ENCODE measurements at regions not wholly inside any gene's neighbourhood (a gene's known extent, or its start where the extent isn't known, plus 50 kb on each side); places are given as distances from the start of the nearest gene placed in this dataset.

GRCh38 chr2:163541943-163542342 lies 193.9 kb downstream of the FIGN start:
- Mint-ChIP-seq H3K27me3 (ENCODE audit: unreplicated experiment) (no peaks in the 10 kb centered on the region), H3K4me3 (ENCODE audit: low read depth, unreplicated experiment) (no peak overlapping the region), H3K27ac (ENCODE audit: unreplicated experiment) (no peak overlapping the region), H3K9me3 (ENCODE audit: low read depth, unreplicated experiment) (no peaks in the 10 kb centered on the region), H3K36me3 (ENCODE audit: insufficient read depth, unreplicated experiment) (no peaks in the 10 kb centered on the region), H3K4me1 (ENCODE audit: low read depth, unreplicated experiment) (no peaks in the 10 kb centered on the region)
- CTCF ChIA-PET, result no interaction called here
- no peak for TF ChIP-seq CTCF (IDR thresholded peaks at IDR 0.05; ENCODE audit: unreplicated experiment)
- no peak for DNase-seq
- no TSS peak for BruUV-seq (replicated peaks)
- intact Hi-C loops (cut with micrococcal nuclease; ENCODE audit: unreplicated experiment), result no loop called here

- Mint-ChIP-seq H3K9me3 (ENCODE audit: low read depth, unreplicated experiment) (no peaks in the 10 kb centered on the region), H3K4me1 (ENCODE audit: low read depth, unreplicated experiment) (no peaks in the 10 kb centered on the region), H3K27me3 (ENCODE audit: unreplicated experiment) (no peaks in the 10 kb centered on the region), H3K27ac (ENCODE audit: unreplicated experiment) (no peak overlapping the region), H3K4me3 (ENCODE audit: low read depth, unreplicated experiment) (no peak overlapping the region), H3K36me3 (ENCODE audit: insufficient read depth, unreplicated experiment) (no peaks in the 10 kb centered on the region)
- no peak for TF ChIP-seq CTCF (IDR thresholded peaks at IDR 0.05; ENCODE audit: unreplicated experiment)
- CTCF ChIA-PET, result no interaction called here
- intact Hi-C loops (cut with micrococcal nuclease; ENCODE audit: unreplicated experiment), result no loop called here
- no peak for DNase-seq
- BruUV-seq (replicated peaks), result no TSS peak
Observed at GRCh38 chr2:163541495-163541894, 194.3 kb downstream of the FIGN start.

- Mint-ChIP-seq H3K27me3 (ENCODE audit: unreplicated experiment) (no peaks in the 10 kb centered on the region), H3K36me3 (ENCODE audit: insufficient read depth, unreplicated experiment) (no peaks in the 10 kb centered on the region), H3K27ac (ENCODE audit: unreplicated experiment) (no peak overlapping the region), H3K9me3 (ENCODE audit: low read depth, unreplicated experiment) (peaks cover 6% of the 10 kb centered on the region), H3K4me1 (ENCODE audit: low read depth, unreplicated experiment) (peaks cover 9% of the 10 kb centered on the region), H3K4me3 (ENCODE audit: low read depth, unreplicated experiment) (no peak overlapping the region)
- no peak for DNase-seq
- BruUV-seq (replicated peaks), result no TSS peak
- CTCF ChIA-PET, result no interaction called here
- intact Hi-C loops (cut with micrococcal nuclease; ENCODE audit: unreplicated experiment), result no loop called here
- TF ChIP-seq CTCF (IDR thresholded peaks at IDR 0.05; ENCODE audit: unreplicated experiment), result no peak
Observed at GRCh38 chr2:163528640-163529217, 207.1 kb downstream of the FIGN start.

- Mint-ChIP-seq H3K4me1 (ENCODE audit: low read depth, unreplicated experiment) (peaks cover 9% of the 10 kb centered on the region), H3K27ac (ENCODE audit: unreplicated experiment) (no peak overlapping the region), H3K36me3 (ENCODE audit: insufficient read depth, unreplicated experiment) (no peaks in the 10 kb centered on the region), H3K9me3 (ENCODE audit: low read depth, unreplicated experiment) (peaks cover 12% of the 10 kb centered on the region), H3K4me3 (ENCODE audit: low read depth, unreplicated experiment) (no peak overlapping the region), H3K27me3 (ENCODE audit: unreplicated experiment) (no peaks in the 10 kb centered on the region)
- no TSS peak for BruUV-seq (replicated peaks)
- DNase-seq, result no peak
- intact Hi-C loops (cut with micrococcal nuclease; ENCODE audit: unreplicated experiment), result no loop called here
- no peak for TF ChIP-seq CTCF (IDR thresholded peaks at IDR 0.05; ENCODE audit: unreplicated experiment)
- CTCF ChIA-PET, result no interaction called here
Observed at GRCh38 chr2:163527381-163527780, 208.4 kb downstream of the FIGN start.

All from Calu3 (cell line).